Kasumi-1 (cell line): ENCODE measurements at regions not wholly inside any gene's neighbourhood (a gene's known extent, or its start where the extent isn't known, plus 50 kb on each side); places are given as distances from the start of the nearest gene placed in this dataset.
"Not testable (repeated sequence)": the region's sequence is repeated elsewhere in the genome, so short reads cannot be mapped to it uniquely, and the experiment has no call there.

ENCODE experiments used
- DNase-seq, 2 experiments: peaks; one replicate each; lab custom pipeline; 2025; lab: John Stamatoyannopoulos, UW

DNA sequence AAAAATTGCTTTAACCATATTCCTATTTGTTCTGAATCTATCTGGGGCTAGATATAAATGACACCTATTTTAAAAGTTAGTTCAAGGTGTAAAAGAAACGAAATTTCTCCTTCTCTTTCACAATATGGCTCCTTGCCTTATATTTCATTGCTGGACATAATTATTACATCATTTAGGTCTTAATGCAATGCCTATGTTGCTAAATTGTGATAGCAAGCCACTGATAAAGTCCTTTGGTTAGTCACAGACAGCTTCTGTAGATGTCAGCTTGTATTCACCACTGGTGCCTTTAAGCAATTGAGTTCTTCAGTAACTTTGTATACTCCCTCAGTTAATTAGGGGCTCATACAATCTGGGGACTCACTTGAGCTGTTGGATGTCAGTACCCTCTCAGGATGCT, 1236.6 kb downstream of the GATA3 start:
- DNase-seq: no peak

GRCh38 chr10:9294132-9294663, 1239.7 kb downstream of the GATA3 start:
- DNase-seq: no peak

- no peak for DNase-seq
Observed at GRCh38 chr10:9294865-9295264, 1240.4 kb downstream of the GATA3 start.

DNA sequence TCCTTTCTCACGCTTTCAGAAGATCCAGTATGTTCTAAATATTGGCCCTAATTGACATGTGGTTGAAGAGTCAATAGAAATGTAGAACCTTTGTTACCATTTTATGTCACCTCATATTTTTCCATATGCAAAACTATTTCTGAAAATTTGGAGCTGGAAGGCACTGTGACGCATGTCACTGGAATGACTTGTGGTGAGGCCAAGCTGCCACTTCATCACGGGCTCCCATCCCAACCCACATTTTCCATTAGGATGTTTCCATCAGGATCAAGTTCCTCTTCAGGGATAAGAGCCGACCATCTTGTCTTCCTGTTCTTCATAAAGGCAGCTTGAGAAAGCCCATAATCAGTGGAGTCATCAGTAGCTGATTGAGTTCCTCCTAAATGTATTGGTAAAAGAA, 1241.7 kb downstream of the GATA3 start:
- DNase-seq: no peak

DNA sequence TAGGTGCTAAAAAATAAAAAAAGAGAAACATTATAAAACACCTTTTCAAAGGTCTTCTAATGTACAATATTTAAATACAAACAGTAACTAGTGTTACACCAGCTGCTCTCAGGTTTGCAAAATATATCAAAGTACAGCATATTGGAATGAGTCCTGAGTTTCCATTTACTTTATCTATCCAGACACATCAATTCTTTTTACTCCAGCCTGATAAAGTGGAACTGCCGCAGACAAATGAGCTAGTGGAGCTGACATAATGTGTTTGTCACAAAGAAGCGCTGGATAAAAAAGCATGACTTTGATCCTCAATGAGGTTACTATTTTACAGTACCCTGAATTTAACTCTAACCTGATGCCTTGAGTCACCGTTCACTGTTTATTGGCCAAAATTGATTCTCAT, 1243.1 kb downstream of the GATA3 start:
- no peak for DNase-seq

DNA sequence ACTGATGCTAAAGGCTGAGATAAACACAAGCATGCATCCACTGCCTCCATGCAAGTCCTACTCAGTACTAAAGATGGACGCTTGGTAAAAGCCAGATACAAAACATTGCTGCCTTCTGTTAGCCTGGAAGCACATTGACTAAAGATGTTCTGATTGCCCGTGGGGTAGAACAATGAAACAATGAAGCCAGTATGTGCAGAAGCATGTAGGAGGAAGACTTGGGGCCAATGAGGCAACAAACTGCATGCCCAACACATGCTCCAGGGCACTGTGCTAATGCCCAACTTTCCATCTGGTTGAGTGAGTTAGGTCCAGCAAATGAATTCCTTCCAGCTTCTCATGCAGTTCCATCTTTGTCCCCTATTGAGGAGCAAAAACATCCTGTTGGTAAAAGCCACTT, 1245.5 kb downstream of the GATA3 start:
- DNase-seq: no peak

GRCh38 chr10:9301148-9301547, 1246.7 kb downstream of the GATA3 start:
- DNase-seq: peak; percentile 38 to 60

- DNase-seq: no peak
Observed at GRCh38 chr10:9301554-9301953, 1247.1 kb downstream of the GATA3 start.

GRCh38 chr10:9302140-9302746, 1247.8 kb downstream of the GATA3 start:
- DNase-seq: peak; percentile 89 to 94

- peak; percentile 62 to 68 for DNase-seq
Observed at GRCh38 chr10:9305018-9305655, 1250.6 kb downstream of the GATA3 start.

DNA sequence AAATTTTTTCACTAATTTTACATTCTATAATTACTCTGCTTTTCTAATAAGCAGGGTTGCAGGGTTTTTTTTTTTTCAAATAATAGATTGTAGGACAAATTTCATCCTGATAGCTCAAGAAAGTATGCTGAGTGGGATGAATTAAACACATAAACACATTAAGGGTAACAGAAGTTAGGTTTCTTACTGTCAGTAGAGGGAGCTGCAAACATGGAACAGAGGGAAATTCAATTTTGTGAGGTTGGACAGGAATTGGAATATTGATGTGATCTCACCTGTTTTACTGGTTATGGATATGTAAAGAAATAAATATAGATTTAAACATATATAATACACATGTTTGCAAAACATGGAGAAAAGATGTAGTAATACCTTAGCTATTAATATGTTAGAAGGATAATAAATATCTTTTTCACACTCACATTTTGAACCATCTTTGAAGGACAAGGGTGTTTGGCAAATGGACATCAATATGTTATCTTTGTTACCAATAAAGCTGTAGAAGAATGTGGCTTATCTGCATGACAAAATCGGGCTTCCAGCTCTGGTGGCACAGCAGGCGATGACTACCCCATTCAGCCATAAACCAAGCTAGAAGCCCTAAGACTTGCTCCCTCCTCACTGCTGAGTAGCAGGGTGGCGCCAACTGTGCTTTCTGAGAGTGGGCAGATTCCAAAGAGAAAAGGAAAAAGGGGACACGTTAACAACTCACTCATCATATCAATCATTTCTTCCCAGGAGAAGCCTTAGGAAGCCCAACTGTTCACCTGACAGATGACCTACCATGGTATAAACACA, 1257.4 kb downstream of the GATA3 start:
- peak; percentile 14 to 56 for DNase-seq

DNA sequence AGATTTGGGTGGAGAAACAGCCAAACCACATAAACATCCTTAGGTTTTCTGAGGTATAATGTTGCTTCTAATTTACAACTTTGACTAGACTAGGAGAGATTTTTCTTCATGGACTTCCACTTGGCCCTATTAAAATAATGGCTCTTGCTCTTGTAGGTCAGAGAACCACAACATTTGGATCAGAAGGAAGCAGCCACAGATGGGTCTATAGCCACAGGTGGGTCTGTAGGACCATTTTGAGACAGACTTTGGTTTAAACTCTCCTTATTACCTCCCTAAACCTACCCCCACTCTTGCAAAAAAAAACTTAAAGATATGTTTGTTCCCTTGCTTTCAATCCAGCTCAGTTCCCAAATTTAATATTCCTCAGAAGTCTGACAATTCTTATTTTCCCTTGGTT, 1260.8 kb downstream of the GATA3 start:
- no peak for DNase-seq

DNA sequence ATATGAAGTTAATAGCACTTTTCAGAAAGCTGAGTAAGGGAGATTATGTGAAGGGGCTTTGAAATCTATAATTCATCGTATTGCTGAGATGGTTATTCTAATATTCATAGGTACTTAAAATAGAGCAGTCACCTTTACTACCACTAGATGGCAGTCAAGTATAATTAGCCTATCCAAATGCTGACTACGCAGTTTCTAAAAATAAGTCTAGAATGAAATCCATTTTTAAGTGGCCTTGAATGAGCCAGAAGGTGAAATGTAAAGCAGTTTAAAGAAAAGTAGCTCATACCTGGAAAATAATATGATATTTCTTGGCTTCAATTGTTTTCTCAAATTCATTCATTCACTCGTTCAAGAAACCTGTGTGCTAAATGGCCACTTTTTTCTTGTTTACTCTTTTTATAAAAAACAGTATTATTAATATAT, 1277.1 kb downstream of the GATA3 start:
- DNase-seq: peak; percentile 88 to 95

DNA sequence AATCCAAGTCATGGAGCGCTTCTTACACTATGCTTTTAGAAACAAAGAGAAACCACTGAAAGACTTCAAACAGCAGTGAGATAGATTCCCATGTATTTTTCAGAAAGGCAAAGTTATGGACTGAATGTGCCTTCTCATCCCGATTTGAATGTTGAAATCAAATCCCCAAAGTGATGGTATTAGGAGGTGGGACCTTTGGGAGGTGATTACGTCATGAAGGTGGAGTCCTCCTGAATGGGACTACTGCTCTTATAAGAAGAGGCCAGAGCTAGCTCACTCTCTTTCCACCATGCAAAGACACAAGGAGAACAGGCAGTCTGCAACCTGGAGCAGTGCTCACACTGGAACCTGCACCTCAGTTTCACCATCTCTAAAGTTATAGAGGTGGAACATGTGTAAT, 1279.8 kb downstream of the GATA3 start:
- DNase-seq: no peak

- DNase-seq: peak; percentile 14 to 16
Observed at GRCh38 chr10:9339716-9340115, 1285.2 kb downstream of the GATA3 start.

DNA sequence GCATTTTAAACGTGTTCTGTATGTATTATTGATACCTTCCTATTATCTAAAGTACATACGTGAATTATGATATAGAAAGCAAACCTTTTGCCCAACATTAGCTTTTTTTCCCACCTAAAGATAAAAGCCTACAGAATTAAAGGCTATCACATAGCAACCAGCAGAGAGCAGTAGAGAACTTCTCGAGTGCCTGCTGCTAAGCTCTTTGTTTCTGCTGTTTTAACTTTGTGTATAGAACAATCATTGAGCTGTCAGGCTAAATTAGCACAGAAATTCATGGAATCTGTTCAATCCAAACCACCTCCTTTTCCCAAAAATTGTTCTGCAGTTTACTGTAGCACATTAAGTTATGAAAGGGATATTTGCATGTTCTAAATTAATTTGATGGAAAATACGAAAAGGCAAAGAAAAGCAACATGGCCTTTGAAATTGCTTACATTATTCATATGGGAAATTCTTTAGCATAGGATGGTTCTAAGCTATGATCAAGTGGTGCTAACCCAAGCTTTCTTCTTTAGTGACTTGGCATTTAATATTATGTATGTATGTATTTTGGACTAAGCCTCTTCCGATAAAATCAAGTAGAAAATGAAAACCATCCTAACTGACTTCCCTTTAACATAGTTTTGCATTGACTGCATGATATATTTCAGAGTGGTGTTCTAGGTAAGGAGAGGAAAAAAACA, 1288.5 kb downstream of the GATA3 start:
- DNase-seq: peak; percentile 76 to 90

- not testable (repeated sequence) for DNase-seq
Observed at GRCh38 chr10:9347933-9348332, 1293.4 kb downstream of the GATA3 start.

DNA sequence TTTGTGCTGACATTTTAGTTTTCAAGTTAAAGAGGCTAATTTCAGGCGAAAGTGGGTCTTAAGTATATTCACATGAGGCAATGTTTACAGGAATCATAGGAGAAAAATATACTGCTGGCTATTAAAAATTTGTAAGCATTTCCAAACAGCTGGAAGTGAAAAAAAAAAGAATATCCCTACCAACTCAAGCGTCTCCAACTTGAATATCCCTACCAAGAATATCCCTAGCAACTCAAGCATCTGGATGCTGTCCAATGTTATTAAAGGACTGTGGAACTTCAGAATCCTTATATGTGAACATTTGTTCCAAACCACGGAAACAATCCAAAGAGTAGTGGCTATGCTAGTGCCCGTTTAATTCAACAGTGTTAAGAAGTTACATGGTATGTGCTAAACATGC, 1303.0 kb downstream of the GATA3 start:
- DNase-seq: no peak

DNA sequence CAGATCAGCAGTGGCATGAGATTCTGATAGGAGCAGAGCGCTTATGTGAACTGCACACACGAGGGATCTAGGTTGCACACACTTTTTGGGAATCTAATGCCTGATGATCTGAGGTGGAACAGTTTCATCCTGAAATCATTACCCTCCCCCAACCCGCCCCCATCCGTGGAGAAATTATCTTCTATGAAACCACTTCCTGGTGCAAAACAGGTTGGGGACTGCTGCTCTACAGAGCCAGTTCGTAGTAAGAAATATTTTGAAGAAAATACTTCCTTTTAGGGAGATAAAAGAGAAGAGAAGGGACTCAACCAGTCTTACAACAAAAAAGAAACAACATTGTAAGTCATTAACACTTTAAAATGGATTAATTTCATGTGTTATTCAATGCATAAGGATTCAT, 1308.2 kb downstream of the GATA3 start:
- no peak for DNase-seq

- no peak for DNase-seq
Observed at GRCh38 chr10:9379183-9379582, 1324.7 kb downstream of the GATA3 start.

DNA sequence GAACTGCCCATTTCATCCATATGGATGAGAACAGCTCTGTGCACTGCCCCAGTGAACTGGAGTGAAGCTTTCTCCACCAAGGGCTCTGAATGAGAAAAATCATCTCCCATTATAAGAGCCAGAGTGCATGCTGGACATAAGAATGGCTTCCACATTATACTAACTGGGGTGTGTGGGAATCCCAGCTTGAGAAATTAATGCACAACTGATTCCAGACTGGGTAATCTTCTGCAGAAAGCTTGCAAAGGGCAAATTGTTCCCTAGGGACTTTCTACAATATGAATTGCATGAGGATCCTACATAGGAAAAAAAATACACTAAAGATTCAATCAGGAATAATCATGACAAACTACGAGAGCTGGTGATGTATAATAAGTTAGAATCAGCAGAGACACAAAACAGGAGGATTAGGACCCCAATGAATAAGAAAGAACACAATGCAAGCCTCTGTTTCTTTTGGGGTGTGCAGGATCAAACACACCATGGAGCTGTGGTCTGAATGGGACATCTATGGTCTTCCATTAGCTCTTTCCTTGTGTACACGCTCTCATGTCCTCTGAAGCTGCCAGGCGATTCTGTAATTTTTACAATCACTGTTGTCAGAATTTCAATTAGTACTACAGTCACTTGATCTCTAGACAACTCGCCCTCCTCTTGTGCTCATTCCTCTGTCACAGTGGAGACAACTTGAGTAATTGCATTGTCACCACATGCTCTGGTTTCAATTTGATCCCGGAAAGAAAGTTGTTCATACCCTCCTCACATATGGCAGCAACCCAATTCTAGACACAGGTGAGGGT, 1327.4 kb downstream of the GATA3 start:
- DNase-seq: no peak

DNA sequence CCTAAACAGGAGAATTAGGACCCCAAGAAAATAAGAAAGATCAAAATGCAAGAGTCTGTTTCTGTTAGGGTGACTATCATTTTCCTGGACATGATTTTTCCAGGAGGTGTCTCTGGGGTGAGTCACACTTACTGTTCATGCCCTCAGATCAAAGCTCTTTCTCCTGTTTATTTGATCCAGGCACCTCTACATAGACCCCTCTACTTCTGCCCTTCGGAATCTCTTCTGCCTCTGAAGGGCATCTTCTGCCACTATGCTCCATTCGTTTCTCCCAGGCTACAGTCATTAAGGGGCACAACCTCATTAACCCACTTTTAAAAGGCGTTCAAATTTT, 1328.0 kb downstream of the GATA3 start:
- no peak for DNase-seq
